HEK293 (cell line): ENCODE measurements at regions not wholly inside any gene's neighbourhood (a gene's known extent, or its start where the extent isn't known, plus 50 kb on each side); places are given as distances from the start of the nearest gene placed in this dataset.

ENCODE experiments used
- CTCF ChIA-PET: fragments of 350-600 bp; formaldehyde crosslinking; extraction: SDS; loops from one replicate; lab custom pipeline; 2021; ENCODE audit warnings: antibody characterized with exemption; lab: Yijun Ruan, JAX
- POLR2A ChIA-PET: fragments of 300-600 bp; formaldehyde crosslinking; extraction: SDS; loops from one replicate; lab custom pipeline; 2020; ENCODE audit warnings: antibody characterized with exemption, inconsistent platforms; lab: Yijun Ruan, JAX
- H3K27ac ChIP-seq: fragments of 200-500 bp; sonication (Bioruptor generic); 2 replicates; pipeline ENCODE4 v1.5.1; 2014; ENCODE audit warnings: low read depth, low read length, control low read depth, inconsistent platforms; ENCODE audit errors: extremely low read depth
- H3K36me3 ChIP-seq, 2 experiments: fragments of 200-500 bp in 1 of 2; sonication (Bioruptor generic) in 1 of 2; 1 replicate in 1 of 2; 2 replicates in 1 of 2; pipeline ENCODE4 v1.5.1; 2014 to 2017; ENCODE audit warnings: inconsistent platforms in 2 of 2, low read length in 2 of 2; ENCODE audit not compliant: control insufficient read depth in 2 of 2, insufficient read depth in 1 of 2
- H3K4me1 ChIP-seq: fragments of 200-500 bp; sonication (Bioruptor generic); 2 replicates; pipeline ENCODE4 v1.5.1; 2014; ENCODE audit warnings: mild to moderate bottlenecking, low read length, inconsistent platforms; ENCODE audit not compliant: control insufficient read depth, insufficient read depth
- H3K4me3 ChIP-seq: 2 replicates; pipeline ENCODE4 v1.5.1; 2011; ENCODE audit warnings: low read depth, mild to moderate bottlenecking, control low read depth, low read length, moderate library complexity
- H3K9me3 ChIP-seq: fragments of 200-500 bp; sonication (Bioruptor generic); 2 replicates; pipeline ENCODE4 v1.5.1; 2014; ENCODE audit warnings: low read depth, low read length, inconsistent platforms; ENCODE audit not compliant: control insufficient read depth, insufficient read depth
- AEBP2 ChIP-seq: fragments of 450-650 bp; formaldehyde crosslinking; IDR thresholded peaks from 2 replicates; pipeline ENCODE4 v1.5.1; 2016; ENCODE audit warnings: missing biosample characterization, missing genetic modification characterization, borderline replicate concordance
- OVOL3 ChIP-seq: fragments of 450-650 bp; formaldehyde crosslinking; IDR thresholded peaks from 2 replicates; pipeline ENCODE4 v1.5.1; 2016; ENCODE audit warnings: missing biosample characterization, missing genetic modification characterization
- PATZ1 ChIP-seq: fragments of 450-650 bp; formaldehyde crosslinking; IDR thresholded peaks from 2 replicates; pipeline ENCODE4 v1.5.1; 2016; ENCODE audit warnings: missing biosample characterization, missing genetic modification characterization
- REST ChIP-seq: fragments of 450-650 bp; formaldehyde crosslinking; IDR thresholded peaks from 2 replicates; pipeline ENCODE4 v1.5.1; 2016; ENCODE audit warnings: missing biosample characterization, missing genetic modification characterization
- ZBTB10 ChIP-seq: fragments of 450-650 bp; formaldehyde crosslinking; IDR thresholded peaks from 2 replicates; pipeline ENCODE4 v1.5.1; 2016; ENCODE audit warnings: missing biosample characterization, missing genetic modification characterization
- ZBTB21 ChIP-seq: fragments of 450-650 bp; formaldehyde crosslinking; IDR thresholded peaks from 2 replicates; pipeline ENCODE4 v1.5.1; 2017; ENCODE audit warnings: missing biosample characterization, missing genetic modification characterization
- ZBTB7A ChIP-seq: fragments of 450-650 bp; formaldehyde crosslinking; IDR thresholded peaks from 2 replicates; pipeline ENCODE4 v1.5.1; 2016; ENCODE audit warnings: low read depth, missing biosample characterization, missing genetic modification characterization
- ZFP3 ChIP-seq: fragments of 450-650 bp; formaldehyde crosslinking; IDR thresholded peaks from 2 replicates; pipeline ENCODE4 v1.5.1; 2016; ENCODE audit warnings: low read depth, missing biosample characterization, missing genetic modification characterization
- ZNF324 ChIP-seq: fragments of 450-650 bp; formaldehyde crosslinking; IDR thresholded peaks from 2 replicates; pipeline ENCODE4 v1.5.1; 2016; ENCODE audit warnings: missing biosample characterization, missing genetic modification characterization
- ZNF354C ChIP-seq: fragments of 450-650 bp; formaldehyde crosslinking; IDR thresholded peaks from 2 replicates; pipeline ENCODE4 v1.5.1; 2016; ENCODE audit warnings: missing biosample characterization, missing genetic modification characterization, low read depth, borderline replicate concordance
- ZNF423 ChIP-seq: fragments of 450-650 bp; formaldehyde crosslinking; IDR thresholded peaks from 2 replicates; pipeline ENCODE4 v1.5.1; 2016; ENCODE audit warnings: missing biosample characterization, missing genetic modification characterization
- ZNF621 ChIP-seq: fragments of 450-650 bp; formaldehyde crosslinking; IDR thresholded peaks from 2 replicates; pipeline ENCODE4 v1.5.1; 2017; ENCODE audit warnings: missing biosample characterization, missing genetic modification characterization
- ZNF692 ChIP-seq: fragments of 450-650 bp; formaldehyde crosslinking; IDR thresholded peaks from 2 replicates; pipeline ENCODE4 v1.5.1; 2016; ENCODE audit warnings: missing biosample characterization, missing genetic modification characterization
- ZNF768 ChIP-seq: fragments of 450-650 bp; formaldehyde crosslinking; IDR thresholded peaks from 2 replicates; pipeline ENCODE4 v1.5.1; 2018; ENCODE audit warnings: missing biosample characterization, mild to moderate bottlenecking, missing genetic modification characterization
- ZNF777 ChIP-seq: fragments of 450-650 bp; formaldehyde crosslinking; IDR thresholded peaks from 2 replicates; pipeline ENCODE4 v1.5.1; 2017; ENCODE audit warnings: missing biosample characterization, missing genetic modification characterization, borderline replicate concordance
- ZNF785 ChIP-seq: fragments of 450-650 bp; formaldehyde crosslinking; IDR thresholded peaks from 2 replicates; pipeline ENCODE4 v1.5.1; 2016; ENCODE audit warnings: missing biosample characterization, missing genetic modification characterization
- ZSCAN23 ChIP-seq: fragments of 450-650 bp; formaldehyde crosslinking; IDR thresholded peaks from 2 replicates; pipeline ENCODE4 v1.5.1; 2016; ENCODE audit warnings: missing biosample characterization, missing genetic modification characterization
- ZSCAN30 ChIP-seq: fragments of 450-650 bp; IDR thresholded peaks from 2 replicates; pipeline ENCODE4 v1.5.1; 2018; ENCODE audit warnings: missing biosample characterization, mild to moderate bottlenecking, missing genetic modification characterization, moderate library complexity
- TF ChIP-seq, protein P1 (sequence below): fragments of 450-650 bp; formaldehyde crosslinking; IDR thresholded peaks from 2 replicates; pipeline ENCODE4 v1.5.1; 2016; ENCODE audit warnings: missing biosample characterization, missing genetic modification characterization
- TF ChIP-seq, protein P2 (sequence below): fragments of 450-650 bp; formaldehyde crosslinking; IDR thresholded peaks from 2 replicates; pipeline ENCODE4 v1.5.1; 2016; ENCODE audit warnings: missing biosample characterization, missing genetic modification characterization

GRCh38 chr9:3585606-3586005 is 59.8 kb upstream of the RFX3 start:
- no peaks in the 10 kb centered on the region for H3K36me3 ChIP-seq
- TF ChIP-seq ZNF768 (tag by site-specific recombination) (no peak), ZNF621 (tag by site-specific recombination) (no peak), AEBP2 (tag by site-specific recombination) (no peak), ZBTB21 (tag by site-specific recombination) (no peak), ZNF785 (tag by site-specific recombination) (no peak), ZNF777 (tag by site-specific recombination) (no peak), ZSCAN30 (tag by site-specific recombination) (no peak)
- TF ChIP-seq, protein P1, sequence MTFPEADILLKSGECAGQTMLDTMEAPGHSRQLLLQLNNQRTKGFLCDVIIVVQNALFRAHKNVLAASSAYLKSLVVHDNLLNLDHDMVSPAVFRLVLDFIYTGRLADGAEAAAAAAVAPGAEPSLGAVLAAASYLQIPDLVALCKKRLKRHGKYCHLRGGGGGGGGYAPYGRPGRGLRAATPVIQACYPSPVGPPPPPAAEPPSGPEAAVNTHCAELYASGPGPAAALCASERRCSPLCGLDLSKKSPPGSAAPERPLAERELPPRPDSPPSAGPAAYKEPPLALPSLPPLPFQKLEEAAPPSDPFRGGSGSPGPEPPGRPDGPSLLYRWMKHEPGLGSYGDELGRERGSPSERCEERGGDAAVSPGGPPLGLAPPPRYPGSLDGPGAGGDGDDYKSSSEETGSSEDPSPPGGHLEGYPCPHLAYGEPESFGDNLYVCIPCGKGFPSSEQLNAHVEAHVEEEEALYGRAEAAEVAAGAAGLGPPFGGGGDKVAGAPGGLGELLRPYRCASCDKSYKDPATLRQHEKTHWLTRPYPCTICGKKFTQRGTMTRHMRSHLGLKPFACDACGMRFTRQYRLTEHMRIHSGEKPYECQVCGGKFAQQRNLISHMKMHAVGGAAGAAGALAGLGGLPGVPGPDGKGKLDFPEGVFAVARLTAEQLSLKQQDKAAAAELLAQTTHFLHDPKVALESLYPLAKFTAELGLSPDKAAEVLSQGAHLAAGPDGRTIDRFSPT = no peak
- TF ChIP-seq, all 188 proteins: peak for 0
- POLR2A ChIA-PET = no interaction called here
- Histone ChIP-seq H3K27ac (no peak overlapping the region), H3K9me3 (no peaks in the 10 kb centered on the region), H3K4me3 (no peak overlapping the region), H3K4me1 (no peaks in the 10 kb centered on the region)
- CTCF ChIA-PET = interaction anchor here (0.6 kb wide), 2 partner anchors 58 to 1134 kb away, joined by 3 read pairs; no protein-coding TSS in a partner anchor

DNA sequence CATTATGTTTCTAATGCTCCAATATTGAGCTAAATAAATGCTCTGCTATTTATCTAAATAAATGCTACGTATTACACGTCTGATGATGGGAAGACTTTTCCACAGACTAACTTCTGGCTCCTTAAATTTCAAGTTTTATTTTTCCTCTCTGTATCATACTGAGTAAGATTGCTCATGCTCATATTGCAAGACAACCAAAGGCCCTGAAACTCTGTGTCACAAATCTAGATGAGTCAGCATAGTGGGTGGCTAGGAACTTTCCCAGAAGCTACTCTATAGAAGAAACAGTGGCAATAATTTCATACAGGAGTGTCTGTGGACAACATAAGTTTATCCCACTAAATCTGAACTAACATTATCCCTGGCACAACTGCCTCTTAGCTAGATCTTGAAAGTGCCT is 53.0 kb upstream of the RFX3 start:
- Histone ChIP-seq H3K27ac (no peak overlapping the region), H3K4me1 (no peaks in the 10 kb centered on the region), H3K9me3 (no peaks in the 10 kb centered on the region), H3K36me3 (no peaks in the 10 kb centered on the region), H3K4me3 (no peak overlapping the region)
- POLR2A ChIA-PET = no interaction called here
- CTCF ChIA-PET = interaction anchor here (0.6 to 1.0 kb wide), 2 partner anchors 14 to 192 kb away, joined by 3 read pairs; no protein-coding TSS in a partner anchor
- TF ChIP-seq ZBTB7A (no peak), ZBTB10 (no peak), OVOL3 (tag by site-specific recombination) (no peak), PATZ1 (tag by site-specific recombination) (no peak), ZNF692 (tag by site-specific recombination) (no peak), ZNF354C (tag by site-specific recombination) (no peak), REST (no peak), ZFP3 (tag by site-specific recombination) (no peak), ZSCAN23 (tag by site-specific recombination) (no peak), ZNF324 (no peak), ZNF423 (tag by site-specific recombination) (no peak)
- TF ChIP-seq, protein P2, sequence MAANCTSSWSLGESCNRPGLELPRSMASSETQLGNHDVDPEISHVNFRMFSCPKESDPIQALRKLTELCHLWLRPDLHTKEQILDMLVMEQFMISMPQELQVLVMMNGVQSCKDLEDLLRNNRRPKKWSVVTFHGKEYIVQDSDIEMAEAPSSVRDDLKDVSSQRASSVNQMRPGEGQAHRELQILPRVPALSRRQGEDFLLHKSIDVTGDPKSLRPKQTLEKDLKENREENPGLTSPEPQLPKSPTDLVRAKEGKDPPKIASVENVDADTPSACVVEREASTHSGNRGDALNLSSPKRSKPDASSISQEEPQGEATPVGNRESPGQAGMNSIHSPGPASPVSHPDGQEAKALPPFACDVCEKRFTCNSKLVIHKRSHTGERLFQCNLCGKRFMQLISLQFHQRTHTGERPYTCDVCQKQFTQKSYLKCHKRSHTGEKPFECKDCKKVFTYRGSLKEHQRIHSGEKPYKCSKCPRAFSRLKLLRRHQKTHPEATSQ (tag by site-specific recombination) = no peak
